CD4-positive, CD25-positive, alpha-beta regulatory T cell (primary cell): ENCODE measurements at regions not wholly inside any gene's neighbourhood (a gene's known extent, or its start where the extent isn't known, plus 50 kb on each side); places are given as distances from the start of the nearest gene placed in this dataset.

Experiments
- ATAC-seq, 2 donors: fragments of 150-1000 bp; cut with Tn5 transposase; one replicate each; pipeline ENCODE4 v1.10.0; 2021; ENCODE audit warnings: low read depth in 2 of 2, moderate number of reproducible peaks in 2 of 2, moderate library complexity in 1 of 2
- DNase-seq, 3 donors: peaks; one replicate each; pipeline versions ENCODE4 v3.0.0 to v3.0.0-alpha.2; 2012 to 2022; ENCODE audit warnings: mixed read lengths in 1 of 3
- H3K27ac ChIP-seq: one replicate; pipeline ENCODE4 v1.7.0; 2013; ENCODE audit warnings: mild to moderate bottlenecking, low read length; ENCODE audit not compliant: insufficient read depth, poor library complexity, severe bottlenecking
- H3K27me3 ChIP-seq: one replicate; pipeline ENCODE4 v1.7.0; 2013; ENCODE audit warnings: low read length; ENCODE audit not compliant: control insufficient read depth, insufficient read depth
- H3K36me3 ChIP-seq: one replicate; pipeline ENCODE4 v1.7.0; 2013; ENCODE audit warnings: mild to moderate bottlenecking, low read length, moderate library complexity; ENCODE audit not compliant: control insufficient read depth, insufficient read depth
- H3K4me1 ChIP-seq: 2 replicates; pipeline ENCODE4 v1.7.0; 2013; ENCODE audit warnings: mild to moderate bottlenecking, low read length; ENCODE audit not compliant: insufficient read depth, control insufficient read depth, poor library complexity, severe bottlenecking
- H3K4me3 ChIP-seq: one replicate; pipeline ENCODE4 v1.7.0; 2013; ENCODE audit warnings: low read depth, mild to moderate bottlenecking, low read length, moderate library complexity
- H3K9me3 ChIP-seq, 2 experiments: 1 replicate in 1 of 2; 2 replicates in 1 of 2; pipeline ENCODE4 v1.7.0; 2013; ENCODE audit warnings: low read length in 2 of 2, mild to moderate bottlenecking in 1 of 2, moderate library complexity in 1 of 2; ENCODE audit not compliant: control insufficient read depth in 2 of 2
- H3K27ac Mint-ChIP-seq, 3 donors: one replicate each; pipeline ENCODE4 v1.8.0; 2020 to 2022; ENCODE audit warnings: mild to moderate bottlenecking in 3 of 3, mixed read lengths in 3 of 3, moderate library complexity in 2 of 3
- H3K27me3 Mint-ChIP-seq: one replicate; pipeline ENCODE4 v1.8.0; 2022; ENCODE audit warnings: mild to moderate bottlenecking, mixed read lengths
- H3K36me3 Mint-ChIP-seq: one replicate; pipeline ENCODE4 v1.8.0; 2020; ENCODE audit warnings: mixed read lengths
- H3K4me1 Mint-ChIP-seq, 4 donors: one replicate each; pipeline ENCODE4 v1.8.0; 2020 to 2022; ENCODE audit warnings: mixed read lengths in 4 of 4, mild to moderate bottlenecking in 1 of 4
- H3K4me3 Mint-ChIP-seq, 4 donors: one replicate each; pipeline ENCODE4 v1.8.0; 2020 to 2022; ENCODE audit warnings: mild to moderate bottlenecking in 4 of 4, mixed read lengths in 4 of 4, moderate library complexity in 3 of 4
- H3K9me3 Mint-ChIP-seq, 7 donors: one replicate each; pipeline ENCODE4 v1.8.0; 2020 to 2022; ENCODE audit warnings: mixed read lengths in 7 of 7, mild to moderate bottlenecking in 3 of 7, moderate library complexity in 2 of 7

DNA sequence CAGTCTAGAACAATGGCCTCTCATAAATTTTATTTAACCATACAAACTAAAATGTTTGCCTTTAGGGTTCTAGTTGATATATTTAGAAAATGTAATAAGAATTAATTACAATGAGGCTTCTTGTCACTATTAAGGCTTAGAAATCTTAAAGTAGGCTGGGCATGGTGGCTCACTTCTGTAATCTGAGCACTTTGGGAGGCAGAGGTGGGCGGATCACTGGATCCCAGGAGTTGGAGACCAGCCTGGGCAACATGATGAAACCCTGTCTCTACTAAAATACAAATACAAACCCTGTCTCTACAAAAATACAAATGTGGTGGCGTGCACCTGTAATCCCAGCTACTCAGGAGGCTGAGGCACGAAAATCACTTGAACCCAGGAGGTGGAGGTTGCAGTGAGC lies 99.0 kb upstream of the ADGRF1 start:
- Histone ChIP-seq H3K4me3 (no peak overlapping the region), H3K4me1 (no peaks in the 10 kb centered on the region), H3K9me3 (no peaks in the 10 kb centered on the region), H3K27me3 (no peaks in the 10 kb centered on the region), H3K27ac (no peak overlapping the region), H3K36me3 (no peaks in the 10 kb centered on the region)
- Mint-ChIP-seq H3K27ac (no peak overlapping the region), H3K9me3 (peaks cover 0 to 2% (median 0%) of the 10 kb centered on the region in 7 donors), H3K4me1 (no peaks in the 10 kb centered on the region), H3K27me3 (no peaks in the 10 kb centered on the region), H3K36me3 (no peaks in the 10 kb centered on the region), H3K4me3 (no peak overlapping the region)
- no peak for ATAC-seq
- no peak for DNase-seq

DNA sequence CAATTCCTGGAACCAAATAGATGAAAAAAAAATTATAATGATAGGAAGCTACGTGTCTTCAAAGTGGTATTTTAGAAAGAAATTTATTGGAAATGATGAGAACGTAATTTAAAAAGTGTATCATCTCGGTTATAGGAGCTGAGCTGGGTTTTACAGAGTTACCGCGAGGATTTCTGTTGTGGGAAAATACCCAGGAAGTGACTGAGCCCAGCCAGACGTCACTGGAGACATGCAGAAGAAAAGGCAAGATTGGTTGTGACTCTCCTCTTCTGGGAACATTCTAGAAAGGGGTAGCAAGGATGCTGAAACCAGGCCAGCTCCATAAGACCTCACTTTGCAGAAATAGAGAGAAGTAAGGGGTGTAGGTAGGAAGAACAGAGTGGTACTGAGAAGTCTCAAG lies 95.9 kb upstream of the ADGRF1 start:
- Histone ChIP-seq H3K36me3 (no peaks in the 10 kb centered on the region), H3K4me1 (no peaks in the 10 kb centered on the region), H3K9me3 (no peaks in the 10 kb centered on the region), H3K27me3 (no peaks in the 10 kb centered on the region), H3K27ac (no peak overlapping the region), H3K4me3 (no peak overlapping the region)
- no peaks in the 10 kb centered on the region for H3K4me1 Mint-ChIP-seq
- DNase-seq (no peak), ATAC-seq (no peak)
- no peaks in the 10 kb centered on the region for H3K27me3 Mint-ChIP-seq
- no peak overlapping the region for H3K4me3 Mint-ChIP-seq
- no peak overlapping the region for H3K27ac Mint-ChIP-seq
- H3K36me3 Mint-ChIP-seq = no peaks in the 10 kb centered on the region
- H3K9me3 Mint-ChIP-seq = peaks cover 0 to 3% (median 0%) of the 10 kb centered on the region in 7 donors

DNA sequence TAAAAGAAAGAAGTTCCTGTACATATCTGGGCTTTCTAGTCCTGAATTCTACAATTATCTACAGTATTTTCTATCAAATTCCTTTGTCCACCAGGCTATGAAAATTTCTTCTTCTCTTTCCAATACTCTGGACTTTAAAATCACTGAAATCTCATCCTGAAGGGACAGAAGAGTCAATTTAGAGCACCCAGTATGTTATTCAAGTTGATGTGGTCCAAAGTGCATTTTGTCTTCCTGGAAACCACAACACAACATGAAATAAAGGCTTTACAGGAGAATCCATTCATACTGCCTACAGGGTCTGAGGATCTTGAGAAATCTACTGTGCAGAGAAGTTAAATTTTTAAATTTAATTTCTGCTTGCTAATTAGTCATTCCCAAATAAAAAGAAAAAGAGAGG lies 94.9 kb upstream of the ADGRF1 start:
- Histone ChIP-seq H3K36me3 (no peaks in the 10 kb centered on the region), H3K27ac (no peak overlapping the region), H3K27me3 (no peaks in the 10 kb centered on the region), H3K9me3 (no peaks in the 10 kb centered on the region), H3K4me3 (no peak overlapping the region), H3K4me1 (no peaks in the 10 kb centered on the region)
- Mint-ChIP-seq H3K27me3 (no peaks in the 10 kb centered on the region), H3K4me1 (no peaks in the 10 kb centered on the region), H3K27ac (no peak overlapping the region), H3K9me3 (peaks cover 0 to 3% (median 0%) of the 10 kb centered on the region in 7 donors), H3K4me3 (no peak overlapping the region), H3K36me3 (no peaks in the 10 kb centered on the region)
- no peak for ATAC-seq
- no peak for DNase-seq

DNA sequence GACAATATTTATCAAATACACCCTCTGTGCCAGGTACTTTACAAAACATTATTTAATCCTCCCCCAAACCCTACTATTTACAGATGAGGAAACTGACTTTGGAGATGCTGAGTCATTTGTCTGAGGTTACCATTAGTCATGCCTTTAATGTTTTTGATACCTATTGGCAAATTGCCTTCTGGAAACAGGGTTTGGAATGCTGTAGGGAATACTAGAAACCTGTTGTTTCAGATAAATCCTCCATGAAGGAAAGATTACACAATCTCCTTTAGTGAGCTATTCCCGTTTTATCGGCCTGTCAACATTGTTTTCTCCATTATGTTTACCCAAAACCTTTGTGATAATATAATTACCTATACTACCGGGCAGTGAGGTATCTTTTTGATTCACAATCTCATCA lies 93.6 kb upstream of the ADGRF1 start:
- Mint-ChIP-seq H3K4me1 (no peaks in the 10 kb centered on the region), H3K27ac (no peak overlapping the region), H3K4me3 (no peak overlapping the region), H3K9me3 (peaks cover 0 to 3% (median 0%) of the 10 kb centered on the region in 7 donors), H3K27me3 (no peaks in the 10 kb centered on the region), H3K36me3 (no peaks in the 10 kb centered on the region)
- ATAC-seq (no peak), DNase-seq (no peak)
- Histone ChIP-seq H3K9me3 (no peaks in the 10 kb centered on the region), H3K36me3 (no peaks in the 10 kb centered on the region), H3K4me1 (no peaks in the 10 kb centered on the region), H3K4me3 (no peak overlapping the region), H3K27ac (no peak overlapping the region), H3K27me3 (no peaks in the 10 kb centered on the region)

DNA sequence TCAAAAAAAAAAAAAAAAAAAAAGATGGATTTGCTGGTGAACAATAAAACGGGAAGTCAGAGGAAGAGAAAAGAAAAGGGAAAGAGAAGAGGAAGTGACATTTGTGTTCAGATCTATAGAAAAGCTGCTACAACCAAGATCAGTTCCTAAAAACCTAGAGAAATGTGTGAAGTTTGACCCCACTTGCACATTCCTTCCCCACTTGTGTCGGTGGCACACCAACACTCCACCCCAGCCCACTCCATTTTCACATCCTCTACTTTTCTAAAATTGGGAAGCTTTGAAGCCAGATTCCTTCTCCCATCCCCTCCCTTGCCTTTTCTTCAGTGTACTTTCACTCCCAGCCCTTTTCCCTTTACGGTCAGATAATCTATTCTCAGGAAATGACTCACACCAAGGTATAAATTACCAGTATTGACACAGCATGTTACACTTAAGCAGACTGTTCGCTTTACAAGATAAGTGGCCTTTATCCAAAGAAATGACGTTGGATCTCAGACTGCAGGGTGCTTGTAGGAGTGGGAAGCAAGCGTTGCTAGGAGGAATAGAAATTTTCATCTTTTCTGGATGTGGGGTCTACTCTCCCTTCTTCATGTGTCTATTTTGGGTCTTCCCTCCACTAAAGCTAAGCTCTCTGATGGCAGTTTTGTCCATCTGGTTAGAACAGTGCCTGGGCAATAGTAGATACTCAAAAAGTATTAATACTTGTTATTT lies 92.5 kb upstream of the ADGRF1 start:
- no peaks in the 10 kb centered on the region for H3K4me1 Mint-ChIP-seq
- H3K27me3 Mint-ChIP-seq = no peaks in the 10 kb centered on the region
- ATAC-seq (no peak), DNase-seq (no peak)
- peak overlapping the region in 1 of 3 donors; percentile 33 for H3K27ac Mint-ChIP-seq
- no peak overlapping the region for H3K4me3 Mint-ChIP-seq
- peaks cover 0 to 3% (median 0%) of the 10 kb centered on the region in 7 donors for H3K9me3 Mint-ChIP-seq
- Histone ChIP-seq H3K9me3 (no peaks in the 10 kb centered on the region), H3K4me1 (no peaks in the 10 kb centered on the region), H3K27ac (no peak overlapping the region), H3K27me3 (no peaks in the 10 kb centered on the region), H3K4me3 (no peak overlapping the region), H3K36me3 (no peaks in the 10 kb centered on the region)
- no peaks in the 10 kb centered on the region for H3K36me3 Mint-ChIP-seq

DNA sequence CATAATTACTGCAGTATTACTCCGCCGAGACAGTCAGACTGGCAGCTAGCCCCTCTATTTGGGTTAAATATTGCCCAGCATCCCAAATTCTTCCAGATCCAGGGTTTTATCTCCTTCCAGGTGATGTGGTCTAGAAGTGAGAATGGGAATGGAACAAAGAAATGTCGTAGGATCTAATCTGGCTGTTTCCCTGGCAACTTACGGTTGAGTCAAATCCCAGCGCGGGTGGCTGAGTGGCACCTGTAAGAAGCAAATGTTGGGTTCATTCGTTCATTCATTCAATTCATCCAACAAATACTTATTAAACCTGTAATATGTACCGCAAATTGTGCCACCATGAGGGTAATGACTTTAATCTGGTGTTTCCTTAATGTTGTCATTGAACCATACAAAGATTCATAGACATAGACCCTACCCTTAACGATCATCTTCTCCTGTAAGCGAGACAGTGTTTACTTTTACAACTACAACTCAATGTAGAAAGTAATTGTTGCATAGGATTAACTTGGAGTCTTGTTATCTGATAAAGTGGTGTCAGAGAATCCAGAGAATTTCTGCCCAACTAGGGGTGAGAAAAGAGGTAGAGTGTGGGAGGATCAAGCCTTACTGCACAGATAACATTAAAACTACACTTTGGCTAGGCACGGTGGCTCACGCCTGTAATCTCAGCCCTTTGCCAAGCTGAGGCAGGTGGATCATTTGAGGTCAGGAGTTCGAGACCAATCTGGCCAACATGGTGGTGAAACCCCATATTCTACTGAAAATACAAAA lies 91.3 kb upstream of the ADGRF1 start:
- Mint-ChIP-seq H3K36me3 (no peaks in the 10 kb centered on the region), H3K4me3 (no peak overlapping the region), H3K9me3 (peaks cover 0 to 3% (median 0%) of the 10 kb centered on the region in 7 donors), H3K27me3 (no peaks in the 10 kb centered on the region), H3K27ac (no peak overlapping the region), H3K4me1 (no peaks in the 10 kb centered on the region)
- DNase-seq (no peak), ATAC-seq (no peak)
- no peaks in the 10 kb centered on the region for H3K4me1 ChIP-seq
- H3K4me3 ChIP-seq = no peak overlapping the region
- no peaks in the 10 kb centered on the region for H3K27me3 ChIP-seq
- H3K27ac ChIP-seq = no peak overlapping the region
- no peaks in the 10 kb centered on the region for H3K9me3 ChIP-seq
- no peaks in the 10 kb centered on the region for H3K36me3 ChIP-seq

DNA sequence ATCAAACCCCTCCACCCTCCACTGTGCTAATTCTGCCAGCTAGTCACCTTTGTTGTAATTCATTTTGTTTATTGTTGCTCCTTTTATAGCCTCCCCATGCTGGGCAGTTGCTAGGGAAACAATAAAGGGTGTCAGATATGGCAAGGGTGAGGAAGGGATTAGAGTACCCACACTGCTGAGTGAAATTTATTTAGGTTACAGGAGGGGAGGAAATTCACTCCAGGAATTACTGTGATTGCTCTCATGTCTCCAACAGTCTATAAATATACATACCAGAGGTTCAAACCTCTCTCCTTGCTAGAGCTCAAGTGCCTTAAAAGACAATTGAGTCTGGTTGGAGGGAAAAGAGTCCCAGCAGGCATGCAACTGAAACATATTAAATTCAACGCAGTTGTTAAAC lies 90.6 kb upstream of the ADGRF1 start:
- no peak overlapping the region for H3K27ac ChIP-seq
- no peaks in the 10 kb centered on the region for H3K4me1 ChIP-seq
- Mint-ChIP-seq H3K27ac (peak overlapping the region in 1 of 3 donors; percentile 78), H3K4me1 (no peaks in the 10 kb centered on the region), H3K36me3 (no peaks in the 10 kb centered on the region), H3K27me3 (no peaks in the 10 kb centered on the region), H3K4me3 (no peak overlapping the region), H3K9me3 (peaks cover 0 to 3% (median 0%) of the 10 kb centered on the region in 7 donors)
- no peaks in the 10 kb centered on the region for H3K36me3 ChIP-seq
- no peaks in the 10 kb centered on the region for H3K9me3 ChIP-seq
- ATAC-seq (no peak), DNase-seq (no peak)
- H3K4me3 ChIP-seq = no peak overlapping the region
- no peaks in the 10 kb centered on the region for H3K27me3 ChIP-seq

DNA sequence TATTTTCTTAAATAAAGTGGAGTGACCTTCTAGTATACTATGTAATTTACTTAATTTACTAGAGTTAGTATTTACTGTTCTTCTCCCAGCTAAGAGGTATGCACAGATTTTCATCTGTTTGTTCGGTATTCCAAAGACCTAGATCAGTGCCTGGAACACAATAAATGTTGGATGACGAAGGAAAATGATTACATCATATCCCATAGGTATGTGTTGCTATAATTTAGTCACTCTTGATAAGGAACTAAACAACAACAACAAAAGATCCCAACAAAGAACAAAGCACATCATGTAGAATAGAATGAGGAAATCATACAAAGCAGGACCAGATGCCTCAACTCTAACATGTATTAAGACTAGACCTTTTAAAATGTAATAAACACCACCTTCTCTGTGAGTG lies 89.6 kb upstream of the ADGRF1 start:
- H3K4me1 ChIP-seq = no peaks in the 10 kb centered on the region
- Mint-ChIP-seq H3K36me3 (no peaks in the 10 kb centered on the region), H3K9me3 (peaks cover 0 to 3% (median 0%) of the 10 kb centered on the region in 7 donors), H3K4me1 (no peaks in the 10 kb centered on the region), H3K27ac (no peak overlapping the region), H3K4me3 (no peak overlapping the region), H3K27me3 (no peaks in the 10 kb centered on the region)
- DNase-seq = no peak
- no peaks in the 10 kb centered on the region for H3K27me3 ChIP-seq
- no peak overlapping the region for H3K4me3 ChIP-seq
- no peak overlapping the region for H3K27ac ChIP-seq
- H3K36me3 ChIP-seq = no peaks in the 10 kb centered on the region
- H3K9me3 ChIP-seq = no peaks in the 10 kb centered on the region
- no peak for ATAC-seq
